Tibial nerve (tissue), 4 donors: ENCODE measurements at regions not wholly inside any gene's neighbourhood (a gene's known extent, or its start where the extent isn't known, plus 50 kb on each side); places are given as distances from the start of the nearest gene placed in this dataset.
"Not testable (repeated sequence)": the region's sequence is repeated elsewhere in the genome, so short reads cannot be mapped to it uniquely, and the experiment has no call there.

Source experiments
- DNase-seq, 2 donors: peaks; one replicate each; pipeline ENCODE4 v3.0.0-alpha.2; 2019; ENCODE audit warnings: low spot score in 2 of 2
- H3K27ac ChIP-seq, 4 donors: fragments of 200-600 bp; sonication (generic) in 3 of 4; one replicate each; pipeline ENCODE4 v1.5.1; 2017 to 2019; ENCODE audit warnings: mild to moderate bottlenecking in 1 of 4
- H3K27me3 ChIP-seq, 2 donors: fragments of 200-600 bp; sonication (generic) in 1 of 2; one replicate each; pipeline versions ENCODE4 v1.5.1 to v1.6.0; 2017 to 2019
- H3K36me3 ChIP-seq, 3 donors: fragments of 200-600 bp; sonication (generic); one replicate each; pipeline ENCODE4 v1.5.1; 2018 to 2019
- H3K4me1 ChIP-seq, 4 donors: fragments of 200-600 bp; sonication (generic) in 3 of 4; one replicate each; pipeline ENCODE4 v1.5.1; 2017 to 2019
- H3K4me3 ChIP-seq, 4 donors: fragments of 200-600 bp; sonication (generic) in 3 of 4; one replicate each; pipeline ENCODE4 v1.5.1; 2017 to 2019; ENCODE audit warnings: mild to moderate bottlenecking in 1 of 4, moderate library complexity in 1 of 4
- H3K9me3 ChIP-seq, 4 donors: fragments of 200-600 bp; sonication (generic) in 3 of 4; one replicate each; pipeline ENCODE4 v1.5.1; 2017 to 2019
- EP300 ChIP-seq, 2 donors: sonication (generic); formaldehyde crosslinking; IDR thresholded peaks; one replicate each; pipeline ENCODE4 v1.6.1; 2017; ENCODE audit warnings: antibody characterized with exemption in 2 of 2, mild to moderate bottlenecking in 1 of 2
- POLR2A ChIP-seq, 2 donors: fragments of 450-650 bp; IDR thresholded peaks; one replicate each; pipeline ENCODE4 v1.6.1; 2017; ENCODE audit warnings: antibody characterized with exemption in 2 of 2, mild to moderate bottlenecking in 2 of 2, moderate library complexity in 2 of 2
- WGBS, 2 donors: methylation state at CpG; one replicate each; pipeline ENCODE4 v1.1.5; 2018; 5-methylcytosine and 5-hydroxymethylcytosine counted together
- TF ChIP-seq, protein P1 (sequence below), 5 experiments: fragments of 200-600 bp in 3 of 5; fragments of 450-650 bp in 2 of 5; sonication (generic) in 3 of 5; IDR thresholded peaks; one replicate each; pipeline ENCODE4 v1.5.1; 2016 to 2019; ENCODE audit warnings: antibody characterized with exemption in 5 of 5, mild to moderate bottlenecking in 3 of 5, moderate library complexity in 2 of 5

DNA sequence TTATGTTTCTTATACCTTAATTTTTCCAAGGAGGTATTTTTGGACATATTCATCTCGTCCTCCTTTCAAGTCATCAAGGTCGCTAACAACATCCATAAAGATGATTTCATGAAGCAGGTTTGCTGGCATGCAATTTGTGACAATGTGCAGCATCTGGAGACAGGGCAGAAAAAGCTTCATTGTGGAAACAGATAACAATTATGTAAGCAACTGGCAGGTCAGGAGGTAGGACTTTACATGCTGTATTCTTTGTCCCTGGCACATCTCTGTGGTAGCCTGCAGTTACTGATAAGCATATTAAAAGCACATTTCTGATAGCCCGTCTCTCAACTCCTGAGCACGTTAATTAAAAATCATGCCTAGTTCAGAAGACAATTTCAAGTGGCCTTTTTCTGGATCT, 156.8 kb downstream of the LEPR start:
- 85 to 89% methylated on average over 4 of the region's 4 CpGs for WGBS, 2 donors
- no peak for TF ChIP-seq EP300 (IDR thresholded peaks at IDR 0.05)
- TF ChIP-seq POLR2A (IDR thresholded peaks at IDR 0.05), result no peak
- TF ChIP-seq, protein P1, sequence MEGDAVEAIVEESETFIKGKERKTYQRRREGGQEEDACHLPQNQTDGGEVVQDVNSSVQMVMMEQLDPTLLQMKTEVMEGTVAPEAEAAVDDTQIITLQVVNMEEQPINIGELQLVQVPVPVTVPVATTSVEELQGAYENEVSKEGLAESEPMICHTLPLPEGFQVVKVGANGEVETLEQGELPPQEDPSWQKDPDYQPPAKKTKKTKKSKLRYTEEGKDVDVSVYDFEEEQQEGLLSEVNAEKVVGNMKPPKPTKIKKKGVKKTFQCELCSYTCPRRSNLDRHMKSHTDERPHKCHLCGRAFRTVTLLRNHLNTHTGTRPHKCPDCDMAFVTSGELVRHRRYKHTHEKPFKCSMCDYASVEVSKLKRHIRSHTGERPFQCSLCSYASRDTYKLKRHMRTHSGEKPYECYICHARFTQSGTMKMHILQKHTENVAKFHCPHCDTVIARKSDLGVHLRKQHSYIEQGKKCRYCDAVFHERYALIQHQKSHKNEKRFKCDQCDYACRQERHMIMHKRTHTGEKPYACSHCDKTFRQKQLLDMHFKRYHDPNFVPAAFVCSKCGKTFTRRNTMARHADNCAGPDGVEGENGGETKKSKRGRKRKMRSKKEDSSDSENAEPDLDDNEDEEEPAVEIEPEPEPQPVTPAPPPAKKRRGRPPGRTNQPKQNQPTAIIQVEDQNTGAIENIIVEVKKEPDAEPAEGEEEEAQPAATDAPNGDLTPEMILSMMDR (IDR thresholded peaks at IDR 0.05), result no peak
- no peaks in the 10 kb centered on the region for H3K27me3 ChIP-seq

DNA sequence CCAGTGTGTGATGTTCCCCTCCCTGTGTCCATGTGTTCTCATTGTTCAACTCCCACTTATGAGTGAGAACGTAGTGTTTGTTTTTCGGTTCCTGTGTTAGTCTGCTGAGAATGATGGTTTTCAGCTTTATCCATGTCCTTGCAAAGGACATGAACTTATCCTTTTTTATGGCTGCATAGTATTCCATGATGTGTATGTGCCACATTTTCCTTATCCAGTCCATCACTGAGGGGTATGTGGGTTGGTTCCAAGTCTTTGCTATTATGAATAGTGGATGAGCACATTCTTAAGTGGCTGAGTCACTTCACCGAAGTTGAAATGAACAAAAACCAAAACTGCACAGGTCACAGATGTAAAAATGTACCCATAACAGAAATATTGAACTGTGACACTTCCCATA, 157.5 kb downstream of the LEPR start:
- not testable (repeated sequence) for DNase-seq, H3K9me3 ChIP-seq, H3K27ac ChIP-seq, H3K27me3 ChIP-seq, H3K4me3 ChIP-seq, H3K4me1 ChIP-seq
- WGBS, 2 donors, result 92 to 95% methylated on average over 3 of the region's 3 CpGs
- peaks cover 0 to 27% (median 0%) of the 10 kb centered on the region in 3 donors for H3K36me3 ChIP-seq

More for the DNA sequence above, 156.8 kb downstream of the LEPR start:
- Histone ChIP-seq H3K27ac (no peak overlapping the region), H3K4me3 (no peak overlapping the region), H3K36me3 (peaks cover 0 to 32% (median 0%) of the 10 kb centered on the region in 3 donors), H3K4me1 (no peaks in the 10 kb centered on the region), H3K9me3 (peaks cover 0 to 4% (median 0%) of the 10 kb centered on the region in 4 donors)
- no peak for DNase-seq

DNA sequence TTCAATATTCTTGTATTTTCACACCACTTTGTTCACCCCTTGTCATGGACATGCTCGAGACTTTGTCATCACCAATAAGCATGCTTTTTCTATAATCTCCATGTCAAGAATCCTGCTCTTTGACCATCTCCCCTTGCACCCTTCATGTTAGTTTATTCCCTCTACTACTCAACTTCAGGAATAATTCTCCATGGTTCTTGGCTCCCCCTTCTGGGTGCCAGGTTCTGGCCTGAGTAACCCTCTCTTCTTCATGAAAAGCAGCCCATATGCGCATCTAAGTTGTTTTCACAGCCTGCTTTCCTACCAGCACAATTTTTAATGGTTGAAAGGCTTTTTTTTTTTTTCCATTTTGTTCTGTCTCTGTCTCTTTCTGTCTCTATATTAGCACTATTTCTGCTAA, 160.7 kb downstream of the LEPR start:
- Histone ChIP-seq H3K27me3 (no peaks in the 10 kb centered on the region), H3K9me3 (peaks cover 0 to 17% (median 0%) of the 10 kb centered on the region in 4 donors), H3K4me3 (no peak overlapping the region), H3K27ac (no peak overlapping the region), H3K4me1 (no peaks in the 10 kb centered on the region), H3K36me3 (peaks cover 0 to 31% (median 0%) of the 10 kb centered on the region in 3 donors)
- WGBS, 2 donors, result 70 to 97% methylated on average over 2 of the region's 2 CpGs
- DNase-seq, result no peak
- TF ChIP-seq, protein P1 (IDR thresholded peaks at IDR 0.05), result no peak
- TF ChIP-seq POLR2A (IDR thresholded peaks at IDR 0.05) (no peak), EP300 (IDR thresholded peaks at IDR 0.05) (no peak)

DNA sequence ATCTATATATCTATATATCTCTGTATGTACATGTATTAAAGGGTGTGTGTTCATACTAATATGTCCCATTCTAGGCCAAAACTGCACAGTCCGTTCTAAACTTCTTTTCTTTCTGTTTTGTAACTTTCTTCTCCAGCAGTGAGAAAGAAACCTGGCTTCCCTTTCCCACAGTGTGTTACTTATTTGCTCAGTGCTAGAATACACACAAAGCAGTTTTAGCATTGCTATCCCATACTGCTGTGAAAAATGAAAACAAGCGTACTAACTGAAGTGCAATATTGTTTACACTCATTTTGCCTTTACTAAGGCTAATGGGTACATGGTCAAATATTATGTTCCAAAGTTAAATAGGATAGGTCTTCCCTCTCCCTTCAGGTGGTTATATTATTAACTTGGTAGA, 163.9 kb downstream of the LEPR start:
- TF ChIP-seq POLR2A (IDR thresholded peaks at IDR 0.05) (no peak), EP300 (IDR thresholded peaks at IDR 0.05) (no peak)
- TF ChIP-seq, protein P1 (IDR thresholded peaks at IDR 0.05), result no peak

DNA sequence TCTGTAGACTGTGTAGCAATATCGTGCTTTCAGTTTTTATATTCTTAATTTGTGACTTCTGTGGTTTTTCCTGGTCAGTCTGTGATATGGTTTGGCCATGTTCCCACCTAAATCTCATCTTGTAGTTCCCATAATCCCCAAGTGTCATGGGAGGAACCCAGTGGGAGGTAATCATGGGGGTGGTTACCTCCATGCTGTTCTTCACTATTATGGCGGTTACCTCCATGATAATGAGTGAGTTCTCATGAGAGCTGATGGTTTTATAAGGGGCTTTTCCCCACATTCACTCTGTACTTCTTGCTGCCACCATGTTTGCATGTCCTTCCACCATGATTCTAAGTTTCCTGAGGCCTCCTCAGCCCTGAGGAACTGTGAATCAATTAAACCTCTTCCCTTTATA, 169.8 kb downstream of the LEPR start:
- no peak for DNase-seq
- TF ChIP-seq, protein P1 (IDR thresholded peaks at IDR 0.05), result no peak
- no peak for TF ChIP-seq POLR2A (IDR thresholded peaks at IDR 0.05)
- TF ChIP-seq EP300 (IDR thresholded peaks at IDR 0.05), result no peak
- Histone ChIP-seq H3K4me3 (no peak overlapping the region), H3K27me3 (no peaks in the 10 kb centered on the region), H3K4me1 (no peaks in the 10 kb centered on the region), H3K9me3 (no peaks in the 10 kb centered on the region), H3K36me3 (no peaks in the 10 kb centered on the region), H3K27ac (no peak overlapping the region)
- WGBS, 2 donors, result 86 to 89% methylated on average over 2 of the region's 2 CpGs

More for the DNA sequence above, 163.9 kb downstream of the LEPR start:
- DNase-seq, result no peak
- WGBS, 2 donors, result 94 to 95% methylated on average over 2 of the region's 2 CpGs
- Histone ChIP-seq H3K36me3 (peaks cover 0 to 22% (median 0%) of the 10 kb centered on the region in 3 donors), H3K9me3 (peaks cover 0 to 13% (median 0%) of the 10 kb centered on the region in 4 donors), H3K27ac (no peak overlapping the region), H3K27me3 (no peaks in the 10 kb centered on the region), H3K4me1 (no peaks in the 10 kb centered on the region), H3K4me3 (no peak overlapping the region)

DNA sequence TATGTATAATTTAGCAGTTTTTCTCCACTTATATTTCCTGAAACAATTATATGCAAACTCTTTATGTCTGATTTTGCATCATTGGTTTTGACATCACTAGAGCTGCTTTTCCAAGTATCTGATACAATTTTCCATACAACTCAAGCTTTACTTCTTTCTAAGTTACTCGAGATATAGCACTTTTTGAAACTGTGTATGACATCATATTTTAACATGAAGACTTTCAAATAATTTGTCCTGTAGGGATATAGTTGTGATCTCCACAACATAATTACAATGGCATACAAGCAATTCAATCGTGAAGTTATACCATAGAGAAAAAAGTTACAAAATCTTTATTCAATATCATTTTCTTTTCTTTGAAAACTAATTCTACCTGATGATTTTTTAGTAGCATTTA, 173.0 kb downstream of the LEPR start:
- H3K4me3 ChIP-seq, result no peak overlapping the region
- peaks cover 0 to 8% (median 0%) of the 10 kb centered on the region in 3 donors for H3K36me3 ChIP-seq
- H3K27me3 ChIP-seq, result no peaks in the 10 kb centered on the region
- no peak for DNase-seq
- WGBS, 2 donors, result 92 to 94% methylated on average over 2 of the region's 2 CpGs
- no peaks in the 10 kb centered on the region for H3K4me1 ChIP-seq
- TF ChIP-seq, protein P1 (IDR thresholded peaks at IDR 0.05), result no peak
- no peak for TF ChIP-seq EP300 (IDR thresholded peaks at IDR 0.05)
- TF ChIP-seq POLR2A (IDR thresholded peaks at IDR 0.05), result no peak
- no peak overlapping the region for H3K27ac ChIP-seq
- H3K9me3 ChIP-seq, result no peaks in the 10 kb centered on the region
